ENCODE measurements at regions not wholly inside any gene's neighbourhood (a gene's known extent, or its start where the extent isn't known, plus 50 kb on each side); places are given as distances from the start of the nearest gene placed in this dataset.

GRCh38 chr10:2054728-2055127 is 317.4 kb upstream of the ADARB2 start:
- no peak for TF ChIP-seq CTCF (IDR thresholded peaks at IDR 0.05)
- no peak for TF ChIP-seq POLR2A (IDR thresholded peaks at IDR 0.05)

Measured in right lobe of liver (tissue), 4 donors.